ENCODE measurements at regions not wholly inside any gene's neighbourhood (a gene's known extent, or its start where the extent isn't known, plus 50 kb on each side); places are given as distances from the start of the nearest gene placed in this dataset.

- no peak for DNase-seq (ENCODE audit: extremely low read depth in 1 of 11, low read depth in 9 of 11, low spot score in 4 of 11)
Measured at GRCh38 chr14:89466944-89467343, 49.9 kb upstream of the FOXN3 start.
